PC-3 (cell line): ENCODE measurements at regions not wholly inside any gene's neighbourhood (a gene's known extent, or its start where the extent isn't known, plus 50 kb on each side); places are given as distances from the start of the nearest gene placed in this dataset.

Experiments
- ATAC-seq: fragments of 200-7000 bp; cut with Tn5 transposase; 2 replicates; pipeline ENCODE4 v1.9.1; 2020; ENCODE audit warnings: mild to moderate bottlenecking, moderate library complexity
- BruUV-seq: library from RNA; stranded (reverse); fragments of 400-500 nt; replicated peaks from 2 replicates; lab custom pipeline; 2021; lab: Mats Ljungman, UMichigan
- CTCF ChIA-PET: fragments of 300-600 bp; sonication (Branson Sonifier 250); formaldehyde crosslinking; loops from one replicate; lab custom pipeline; 2022; ENCODE audit warnings: antibody characterized with exemption; lab: Charles Lee
- POLR2A ChIA-PET: fragments of 300-600 bp; sonication (Branson Sonifier 250); formaldehyde crosslinking; loops from one replicate; lab custom pipeline; 2022; ENCODE audit warnings: antibody characterized with exemption; ENCODE audit not compliant: unreplicated experiment; lab: Charles Lee
- DNase-seq: peaks from one replicate; pipeline ENCODE4 v3.0.0-alpha.2; 2015
- H2AFZ ChIP-seq: fragments of 300-600 bp; sonication (generic); 2 replicates; pipeline ENCODE4 v1.6.0; 2016; ENCODE audit warnings: antibody characterized with exemption, low read length
- H3F3A ChIP-seq: fragments of 300-600 bp; sonication (generic); one replicate; pipeline ENCODE4 v1.6.0; 2017; ENCODE audit warnings: antibody characterized with exemption, low read length, control low read depth, mild to moderate bottlenecking; ENCODE audit not compliant: unreplicated experiment
- H3K27ac ChIP-seq: fragments of 300-600 bp; sonication (generic); 2 replicates; pipeline ENCODE4 v1.5.1; 2016; ENCODE audit warnings: mild to moderate bottlenecking, low read length
- H3K27me3 ChIP-seq: fragments of 300-600 bp; sonication (generic); 2 replicates; pipeline ENCODE4 v1.6.1; 2016; ENCODE audit warnings: low read length, mixed read lengths
- H3K36me3 ChIP-seq: fragments of 300-600 bp; sonication (generic); 2 replicates; pipeline ENCODE4 v1.6.1; 2016; ENCODE audit warnings: low read depth, mixed run types, low read length, mixed read lengths
- H3K4me1 ChIP-seq: fragments of 300-600 bp; sonication (generic); 2 replicates; pipeline ENCODE4 v1.5.1; 2016; ENCODE audit warnings: low read length; ENCODE audit not compliant: insufficient read depth
- H3K4me2 ChIP-seq: fragments of 300-600 bp; sonication (generic); 2 replicates; pipeline ENCODE4 v1.6.0; 2016; ENCODE audit warnings: low read length
- H3K4me3 ChIP-seq: fragments of 300-600 bp; sonication (generic); 2 replicates; pipeline ENCODE4 v1.5.1; 2016; ENCODE audit warnings: mild to moderate bottlenecking, low read length, mixed read lengths
- H3K79me2 ChIP-seq: fragments of 300-600 bp; sonication (generic); 2 replicates; pipeline ENCODE4 v1.6.1; 2017; ENCODE audit warnings: low read length, mixed read lengths
- H3K9ac ChIP-seq: fragments of 300-600 bp; sonication (generic); 2 replicates; pipeline ENCODE4 v1.6.0; 2016; ENCODE audit warnings: mild to moderate bottlenecking, low read length
- H3K9me2 ChIP-seq: fragments of 300-600 bp; sonication (generic); replicated peaks from 2 replicates; pipeline ENCODE4 v1.6.1; 2016; ENCODE audit warnings: mixed run types, low read length, mixed read lengths
- H3K9me3 ChIP-seq: fragments of 300-600 bp; sonication (generic); 2 replicates; pipeline ENCODE4 v1.6.1; 2016; ENCODE audit warnings: low read length, mixed read lengths
- H4K20me1 ChIP-seq: fragments of 300-600 bp; sonication (generic); 2 replicates; pipeline ENCODE4 v1.6.1; 2016; ENCODE audit warnings: low read length, mixed read lengths
- CTCF ChIP-seq: fragments of 300-600 bp; sonication (generic); conservative IDR thresholded peaks from 2 replicates; pipeline ENCODE4 v1.5.1; 2017; ENCODE audit warnings: antibody characterized with exemption, low read depth, mild to moderate bottlenecking, low read length
- EZH2 ChIP-seq: fragments of 300-600 bp; sonication (generic); IDR thresholded peaks from one replicate; pipeline ENCODE4 v1.6.1; 2017; ENCODE audit warnings: antibody characterized with exemption, mild to moderate bottlenecking, low read length; ENCODE audit not compliant: unreplicated experiment
- EZH2phosphoT487 ChIP-seq: fragments of 300-600 bp; sonication (generic); IDR thresholded peaks from 2 replicates; pipeline ENCODE4 v1.6.1; 2018; ENCODE audit warnings: mild to moderate bottlenecking, antibody characterized with exemption, low read length, borderline replicate concordance
- intact Hi-C: fragments of 100-400 bp; cut with micrococcal nuclease; formaldehyde crosslinking; loops from 2 replicates; pipeline ENCODE4 v1.9.0; 2023

GRCh38 chr11:17132654-17133053 lies 55.2 kb upstream of the RPS13 start:
- POLR2A ChIA-PET: no interaction called here
- BruUV-seq: no TSS peak
- DNase-seq (no peak), ATAC-seq (no peak)
- Histone ChIP-seq H3K27me3 (no peaks in the 10 kb centered on the region), H3K79me2 (no peaks in the 10 kb centered on the region), H2AFZ (no peak overlapping the region), H3F3A (no peaks in the 10 kb centered on the region), H3K9me2 (no peaks in the 10 kb centered on the region), H3K4me2 (no peak overlapping the region), H3K9me3 (no peaks in the 10 kb centered on the region), H3K4me3 (no peak overlapping the region), H3K4me1 (peaks cover 13% of the 10 kb centered on the region), H3K9ac (no peak overlapping the region), H3K36me3 (peaks cover 10% of the 10 kb centered on the region; the same call in 1 of the 2 replicates), H3K27ac (no peak overlapping the region), H4K20me1 (no peaks in the 10 kb centered on the region)
- TF ChIP-seq CTCF: no peak
- no peak for TF ChIP-seq EZH2
- no peak for TF ChIP-seq EZH2phosphoT487
- intact Hi-C loops: no loop called here
- CTCF ChIA-PET: no interaction called here

- no peak overlapping the region for H3K4me3 ChIP-seq
- peaks cover 13% of the 10 kb centered on the region for H3K4me1 ChIP-seq
- peak overlapping the region; percentile 54; the same call in 1 of the 2 replicates for H3K4me2 ChIP-seq
- H3K36me3 ChIP-seq: peaks cover 10% of the 10 kb centered on the region; the same call in 1 of the 2 replicates
- H3K9ac ChIP-seq: no peak overlapping the region
- no peaks in the 10 kb centered on the region for H3K27me3 ChIP-seq
- no peak overlapping the region for H3K27ac ChIP-seq
- peak; percentile 85 for DNase-seq
- H4K20me1 ChIP-seq: no peaks in the 10 kb centered on the region
- ChIA-PET CTCF (no interaction called here), POLR2A (no interaction called here)
- H2AFZ ChIP-seq: no peak overlapping the region
- ATAC-seq: peak; percentile 98
- no peaks in the 10 kb centered on the region for H3K79me2 ChIP-seq
- intact Hi-C loops: no loop called here
- no TSS peak for BruUV-seq
- no peaks in the 10 kb centered on the region for H3F3A ChIP-seq
- H3K9me2 ChIP-seq: no peaks in the 10 kb centered on the region
- H3K9me3 ChIP-seq: no peaks in the 10 kb centered on the region
- TF ChIP-seq EZH2phosphoT487 (no peak), EZH2 (no peak), CTCF (no peak)
Observed at GRCh38 chr11:17129003-17129402, 51.5 kb upstream of the RPS13 start.
